ENCODE measurements at regions not wholly inside any gene's neighbourhood (a gene's known extent, or its start where the extent isn't known, plus 50 kb on each side); places are given as distances from the start of the nearest gene placed in this dataset.

GRCh38 chr6:119960036-119960435 is 610.5 kb upstream of the MAN1A1 start:
- ATAC-seq: no peak
- no peak for DNase-seq (ENCODE audit: extremely low read depth in 1 of 4, low spot score in 3 of 4)
- Histone ChIP-seq H3K9ac (ENCODE audit: insufficient read depth in 1 of 2, low read depth in 2 of 2, low read length in 2 of 2) (no peak overlapping the region), H3K4me3 (no peak overlapping the region), H3K36me3 (ENCODE audit: control insufficient read depth, insufficient read depth, low read length) (no peaks in the 10 kb centered on the region), H3K79me2 (ENCODE audit: control insufficient read depth, insufficient read depth, low read length) (no peaks in the 10 kb centered on the region), H3K9me3 (replicated peaks; ENCODE audit: control insufficient read depth, insufficient read depth, low read depth, low read length) (no peaks in the 10 kb centered on the region), H3K4me1 (replicated peaks in 1 of 2; ENCODE audit: control insufficient read depth in 2 of 2, insufficient read depth in 2 of 2, low read length in 2 of 2) (no peaks in the 10 kb centered on the region), H3K4me2 (ENCODE audit: insufficient read depth, low read length) (no peak overlapping the region), H2AFZ (ENCODE audit: low read depth, low read length) (no peak overlapping the region), H3K27me3 (ENCODE audit: control insufficient read depth in 2 of 2, insufficient read depth in 2 of 2, low read length in 2 of 2) (no peaks in the 10 kb centered on the region), H3K9me1 (ENCODE audit: control insufficient read depth, insufficient read depth, low read length) (no peaks in the 10 kb centered on the region), H4K20me1 (replicated peaks; ENCODE audit: control insufficient read depth, insufficient read depth, low read length) (no peaks in the 10 kb centered on the region), H3K27ac (ENCODE audit: extremely low read depth, low read depth, low read length) (no peak overlapping the region)
- BruUV-seq (replicated peaks): no TSS peak
- 7% methylated on average over 3 of the region's 3 CpGs for WGBS (ENCODE audit: insufficient coverage, low coverage, missing lambda C conversion rate)
- TF ChIP-seq U2AF2 (optimal IDR thresholded peaks at IDR 0.05; ENCODE audit: low read depth, low read length) (no peak), ZNF444 (CRISPR knock-in tag; IDR thresholded peaks at IDR 0.05) (no peak), KAT2B (IDR thresholded peaks at IDR 0.05; ENCODE audit: low read depth, low read length) (no peak), KLF16 (IDR thresholded peaks at IDR 0.05) (no peak), CHCHD3 (CRISPR knock-in tag; IDR thresholded peaks at IDR 0.05) (no peak), ZNF217 (CRISPR knock-in tag; IDR thresholded peaks at IDR 0.05) (no peak)
- in situ Hi-C loops (cut with MboI) (no loop called here), intact Hi-C loops (cut with micrococcal nuclease) (no loop called here)
- FAIRE-seq: no peak
- ChIA-PET CTCF (ENCODE audit: low intra/inter-chr PET ratio) (no interaction called here), POLR2A (no interaction called here)

GRCh38 chr6:119957195-119957594 is 607.6 kb upstream of the MAN1A1 start:
- no TSS peak for BruUV-seq (replicated peaks)
- H3K4me1 ChIP-seq (replicated peaks in 1 of 2; ENCODE audit: control insufficient read depth in 2 of 2, insufficient read depth in 2 of 2, low read length in 2 of 2): no peaks in the 10 kb centered on the region
- H3K9me1 ChIP-seq (ENCODE audit: control insufficient read depth, insufficient read depth, low read length): no peaks in the 10 kb centered on the region
- no peaks in the 10 kb centered on the region for H4K20me1 ChIP-seq (replicated peaks; ENCODE audit: control insufficient read depth, insufficient read depth, low read length)
- FAIRE-seq (no peak), DNase-seq (ENCODE audit: extremely low read depth in 1 of 4, low spot score in 3 of 4) (no peak), ATAC-seq (no peak)
- H3K9ac ChIP-seq (ENCODE audit: insufficient read depth in 1 of 2, low read depth in 2 of 2, low read length in 2 of 2): no peak overlapping the region
- no peaks in the 10 kb centered on the region for H3K36me3 ChIP-seq (ENCODE audit: control insufficient read depth, insufficient read depth, low read length)
- in situ Hi-C loops (cut with MboI): no loop called here
- intact Hi-C loops (cut with micrococcal nuclease): no loop called here
- H2AFZ ChIP-seq (ENCODE audit: low read depth, low read length): no peak overlapping the region
- no peaks in the 10 kb centered on the region for H3K27me3 ChIP-seq (ENCODE audit: control insufficient read depth in 2 of 2, insufficient read depth in 2 of 2, low read length in 2 of 2)
- no peak overlapping the region for H3K4me3 ChIP-seq
- H3K79me2 ChIP-seq (ENCODE audit: control insufficient read depth, insufficient read depth, low read length): no peaks in the 10 kb centered on the region
- ChIA-PET CTCF (ENCODE audit: low intra/inter-chr PET ratio) (no interaction called here), POLR2A (interaction anchor here (1.0 kb wide), 1 partner anchor 23 kb away, joined by 3 read pairs; no protein-coding TSS in a partner anchor)
- no peak overlapping the region for H3K4me2 ChIP-seq (ENCODE audit: insufficient read depth, low read length)
- H3K9me3 ChIP-seq (replicated peaks; ENCODE audit: control insufficient read depth, insufficient read depth, low read depth, low read length): no peaks in the 10 kb centered on the region
- H3K27ac ChIP-seq (ENCODE audit: extremely low read depth, low read depth, low read length): no peak overlapping the region
- WGBS (ENCODE audit: insufficient coverage, low coverage, missing lambda C conversion rate): 0% methylated on average over 3 of the region's 3 CpGs
- no peak for TF ChIP-seq POLR2A (conservative IDR thresholded peaks at IDR 0.05)
- no peak for TF ChIP-seq HOMEZ (CRISPR knock-in tag; IDR thresholded peaks at IDR 0.05)
- TF ChIP-seq TEAD2 (tag; IDR thresholded peaks at IDR 0.05): no peak
- no peak for TF ChIP-seq HLTF (IDR thresholded peaks at IDR 0.05)
- TF ChIP-seq ZNF583 (CRISPR knock-in tag; IDR thresholded peaks at IDR 0.05): no peak
- no peak for TF ChIP-seq E2F1 (CRISPR knock-in tag; IDR thresholded peaks at IDR 0.05)
- no peak for TF ChIP-seq PHB (CRISPR knock-in tag; IDR thresholded peaks at IDR 0.05)
- TF ChIP-seq RAD51 (IDR thresholded peaks at IDR 0.05; ENCODE audit: borderline replicate concordance, low read depth): no peak
- no peak for TF ChIP-seq KLF13 (tag; IDR thresholded peaks at IDR 0.05; ENCODE audit: borderline replicate concordance, low read depth)
- TF ChIP-seq ZNF639 (CRISPR knock-in tag; conservative IDR thresholded peaks at IDR 0.05 in 1 of 2, IDR thresholded peaks at IDR 0.05 in 1 of 2): no peak
